GM12878 (cell line): ENCODE measurements at regions not wholly inside any gene's neighbourhood (a gene's known extent, or its start where the extent isn't known, plus 50 kb on each side); places are given as distances from the start of the nearest gene placed in this dataset.

Experiments
- ATAC-seq: fragments of 200-7000 bp; cut with Tn5 transposase; 3 replicates; pipeline ENCODE4 v1.9.1; 2020; ENCODE audit warnings: mild to moderate bottlenecking, moderate library complexity
- BruUV-seq: library from RNA; stranded (reverse); fragments of 400-500 nt; replicated peaks from 2 replicates; lab custom pipeline; 2021; lab: Mats Ljungman, UMichigan
- CTCF ChIA-PET: fragments of 300-600 bp; sonication (Branson Sonifier 250); formaldehyde crosslinking; extraction: SDS; loops from one replicate; lab custom pipeline; 2021; ENCODE audit warnings: inconsistent platforms; lab: Yijun Ruan, JAX
- POLR2A ChIA-PET: fragments of 350-600 bp; formaldehyde crosslinking; extraction: SDS; loops from one replicate; lab custom pipeline; 2021; ENCODE audit warnings: inconsistent platforms; lab: Charles Lee
- RAD21 ChIA-PET: fragments of 300-600 bp; sonication (Branson Sonifier 250); formaldehyde crosslinking; loops from one replicate; lab custom pipeline; 2023; ENCODE audit warnings: antibody characterized with exemption; ENCODE audit not compliant: unreplicated experiment; lab: Charles Lee
- SMC1A ChIA-PET: fragments of 300-600 bp; sonication (Branson Sonifier 250); formaldehyde crosslinking; loops from one replicate; lab custom pipeline; 2023; ENCODE audit not compliant: unreplicated experiment, uncharacterized antibody; lab: Charles Lee
- DNase-seq: peaks from one replicate; pipeline ENCODE4 v3.0.0-alpha.2; 2011; ENCODE audit warnings: low read depth, low spot score
- FAIRE-seq: peaks from 3 replicates; lab custom pipeline; 2011; peaks lifted over from hg19 to GRCh38; lab: Jason Lieb, UNC
- H2AFZ ChIP-seq: 2 replicates; pipeline ENCODE4 v1.6.0; 2011; ENCODE audit warnings: low read depth, low read length, control low read depth; ENCODE audit not compliant: control insufficient read depth
- H3K27ac ChIP-seq: 2 replicates; pipeline ENCODE4 v1.5.1; 2011; ENCODE audit warnings: control low read depth; ENCODE audit not compliant: control insufficient read depth, insufficient read depth
- H3K27me3 ChIP-seq, 2 experiments: replicated peaks in 1 of 2; 2 replicates each; pipeline versions ENCODE4 v1.6.0 to v1.6.1; 2011; ENCODE audit warnings: low read length in 1 of 2; ENCODE audit not compliant: control insufficient read depth in 2 of 2, insufficient read depth in 2 of 2
- H3K36me3 ChIP-seq, 2 experiments: 2 replicates each; pipeline ENCODE4 v1.5.1; 2011; ENCODE audit warnings: low read length in 1 of 2; ENCODE audit not compliant: control insufficient read depth in 2 of 2, insufficient read depth in 2 of 2
- H3K4me1 ChIP-seq: 2 replicates; pipeline ENCODE4 v1.6.1; 2011; ENCODE audit warnings: mild to moderate bottlenecking, low read length, moderate library complexity, mixed read lengths; ENCODE audit not compliant: control insufficient read depth, insufficient read depth
- H3K4me2 ChIP-seq: 2 replicates; pipeline ENCODE4 v1.6.0; 2011; ENCODE audit warnings: control low read depth; ENCODE audit not compliant: control insufficient read depth, insufficient read depth
- H3K4me3 ChIP-seq: fragments of 200-600 bp; sonication (generic); 2 replicates; pipeline ENCODE4 v1.5.1; 2016
- H3K79me2 ChIP-seq: 2 replicates; pipeline ENCODE4 v1.6.0; 2011; ENCODE audit warnings: low read length; ENCODE audit not compliant: control insufficient read depth, insufficient read depth
- H3K9ac ChIP-seq: 2 replicates; pipeline ENCODE4 v1.8.0; 2011; ENCODE audit warnings: low read length, control low read depth, mixed read lengths; ENCODE audit not compliant: control insufficient read depth, insufficient read depth
- H3K9me3 ChIP-seq: replicated peaks from 3 replicates; pipeline ENCODE4 v1.5.1; 2011; ENCODE audit warnings: mild to moderate bottlenecking, low read length; ENCODE audit not compliant: control insufficient read depth, insufficient read depth
- H4K20me1 ChIP-seq: 2 replicates; pipeline ENCODE4 v1.6.0; 2011; ENCODE audit not compliant: control insufficient read depth, insufficient read depth
- BACH1 ChIP-seq: fragments of 450-650 bp; IDR thresholded peaks from 2 replicates; pipeline ENCODE4 v1.6.1; 2017; ENCODE audit warnings: mild to moderate bottlenecking, borderline replicate concordance
- EED ChIP-seq: sonication (generic); IDR thresholded peaks from 2 replicates; pipeline ENCODE4 v1.6.1; 2016; ENCODE audit warnings: antibody characterized with exemption, low read depth
- GATAD2B ChIP-seq: fragments of 450-650 bp; conservative IDR thresholded peaks from 2 replicates; pipeline ENCODE4 v1.6.1; 2017; ENCODE audit warnings: low read depth, mild to moderate bottlenecking, moderate library complexity
- IRF4 ChIP-seq: IDR thresholded peaks from 2 replicates; pipeline ENCODE4 v1.6.1; 2011; ENCODE audit warnings: low read depth, low read length
- JUND ChIP-seq: IDR thresholded peaks from 2 replicates; pipeline ENCODE4 v1.6.1; 2012; ENCODE audit warnings: low read depth, mild to moderate bottlenecking, low read length, improper control_type of control experiment, moderate library complexity
- MEF2B ChIP-seq: fragments of 450-650 bp; IDR thresholded peaks from 2 replicates; pipeline ENCODE4 v1.6.1; 2018; ENCODE audit warnings: mild to moderate bottlenecking, moderate library complexity; ENCODE audit not compliant: partially characterized antibody, poor library complexity, severe bottlenecking
- MXI1 ChIP-seq: fragments of 150-350 bp; IDR thresholded peaks from 2 replicates; pipeline ENCODE4 v1.6.1; 2011; ENCODE audit warnings: low read depth, mild to moderate bottlenecking, inconsistent platforms, low read length, improper control_type of control experiment
- NKRF ChIP-seq: fragments of 450-650 bp; conservative IDR thresholded peaks from 2 replicates; pipeline ENCODE4 v1.6.1; 2017; ENCODE audit warnings: mild to moderate bottlenecking, moderate library complexity
- RAD51 ChIP-seq: fragments of 450-650 bp; IDR thresholded peaks from 2 replicates; pipeline ENCODE4 v1.6.1; 2016; ENCODE audit warnings: moderate library complexity, mild to moderate bottlenecking, inconsistent platforms
- RELA ChIP-seq: fragments of 450-650 bp; IDR thresholded peaks from 2 replicates; pipeline ENCODE4 v1.8.0; 2014; ENCODE audit warnings: borderline replicate concordance; ENCODE audit not compliant: partially characterized antibody
- RELB ChIP-seq: fragments of 450-650 bp; IDR thresholded peaks from 2 replicates; pipeline ENCODE4 v1.6.1; 2017; ENCODE audit warnings: low read depth, mild to moderate bottlenecking, moderate library complexity
- SKIL ChIP-seq: fragments of 450-650 bp; IDR thresholded peaks from 2 replicates; pipeline ENCODE4 v1.6.1; 2017; ENCODE audit warnings: mild to moderate bottlenecking, low read depth, inconsistent platforms; ENCODE audit not compliant: poor library complexity, severe bottlenecking
- SP1 ChIP-seq: IDR thresholded peaks from one replicate; pipeline ENCODE4 v1.6.1; 2011; ENCODE audit warnings: low read depth, low read length
- TCF12 ChIP-seq: IDR thresholded peaks from 2 replicates; pipeline ENCODE4 v1.6.1; 2011; ENCODE audit warnings: low read depth, mild to moderate bottlenecking, low read length
- ZBED1 ChIP-seq: IDR thresholded peaks from 2 replicates; pipeline ENCODE4 v1.6.1; 2016; ENCODE audit warnings: borderline replicate concordance
- ZNF274 ChIP-seq: IDR thresholded peaks from one replicate; pipeline ENCODE4 v1.8.0; 2011; ENCODE audit not compliant: insufficient read length, insufficient read depth
- WGBS: methylation state at CpG from one replicate; pipeline ENCODE4 v1.1.6; 2016; ENCODE audit warnings: low lambda C conversion rate; ENCODE audit not compliant: insufficient replicate concordance, insufficient coverage; ENCODE audit errors: missing lambda C conversion rate; 5-methylcytosine and 5-hydroxymethylcytosine counted together
- in situ Hi-C: fragments of 300-500 bp; cut with MboI; formaldehyde crosslinking; loops from 9 replicates; pipeline ENCODE4 v1.14.3; 2018; ENCODE audit warnings: mixed read lengths
- intact Hi-C: fragments of 100-400 bp; cut with micrococcal nuclease; formaldehyde crosslinking; loops from one replicate; pipeline ENCODE4 v1.14.2; 2022; ENCODE audit not compliant: unreplicated experiment

GRCh38 chr12:65525491-65526141 lies 247.1 kb downstream of the MSRB3 start:
- TF ChIP-seq GATAD2B (no peak), RELA (no peak), RELB (no peak), IRF4 (no peak), ZNF274 (no peak), MXI1 (no peak), RAD51 (no peak), SP1 (no peak), SKIL (no peak), BACH1 (no peak), MEF2B (no peak), JUND (no peak), NKRF (no peak), TCF12 (no peak), EED (no peak), ZBED1 (no peak)
- TF ChIP-seq, all 136 proteins: peak for 0
- no peak for FAIRE-seq
- no peak for ATAC-seq
- BruUV-seq = no TSS peak
- H3K36me3 ChIP-seq = no peaks in the 10 kb centered on the region
- H3K9ac ChIP-seq = no peak overlapping the region
- no peaks in the 10 kb centered on the region for H3K79me2 ChIP-seq
- 41% methylated on average over 3 of the region's 3 CpGs for WGBS
- DNase-seq = no peak
- no peaks in the 10 kb centered on the region for H4K20me1 ChIP-seq
- ChIA-PET POLR2A (no interaction called here), RAD21 (no interaction called here), SMC1A (interaction anchor here (1.1 kb wide), 1 partner anchor 21 kb away, joined by 3 read pairs; no protein-coding TSS in a partner anchor), CTCF (no interaction called here)
- H3K4me1 ChIP-seq = no peaks in the 10 kb centered on the region
- intact Hi-C loops (no loop called here), in situ Hi-C loops (no loop called here)
- no peaks in the 10 kb centered on the region for H3K27me3 ChIP-seq
- no peak overlapping the region for H2AFZ ChIP-seq
- H3K27ac ChIP-seq = no peak overlapping the region
- no peaks in the 10 kb centered on the region for H3K9me3 ChIP-seq
- no peak overlapping the region for H3K4me2 ChIP-seq
- H3K4me3 ChIP-seq = no peak overlapping the region
